Vagina (tissue), 2 donors: ENCODE measurements at regions not wholly inside any gene's neighbourhood (a gene's known extent, or its start where the extent isn't known, plus 50 kb on each side); places are given as distances from the start of the nearest gene placed in this dataset.

Experiments used
- DNase-seq, 2 donors: peaks; one replicate each; pipeline ENCODE4 v3.0.0-alpha.2; 2017; ENCODE audit errors: extremely low spot score in 2 of 2
- H3K27ac ChIP-seq: fragments of 200-600 bp; sonication (generic); one replicate; pipeline ENCODE4 v1.5.1; 2019
- H3K27me3 ChIP-seq: fragments of 200-600 bp; sonication (generic); one replicate; pipeline ENCODE4 v1.5.1; 2019
- H3K36me3 ChIP-seq, 2 donors: fragments of 200-600 bp; sonication (generic); one replicate each; pipeline ENCODE4 v1.5.1; 2017 to 2019
- H3K4me1 ChIP-seq: fragments of 200-600 bp; sonication (generic); one replicate; pipeline ENCODE4 v1.5.1; 2019
- H3K4me3 ChIP-seq, 2 donors: fragments of 200-600 bp; sonication (generic); 1 replicate in 1 of 2; 2 replicates in 1 of 2; pipeline ENCODE4 v1.5.1; 2016 to 2019
- H3K9me3 ChIP-seq: fragments of 200-600 bp; sonication (generic); one replicate; pipeline ENCODE4 v1.5.1; 2019
- POLR2A ChIP-seq, 2 donors: fragments of 450-650 bp; IDR thresholded peaks; one replicate each; pipeline ENCODE4 v1.6.1; 2017; ENCODE audit warnings: antibody characterized with exemption in 2 of 2, mild to moderate bottlenecking in 2 of 2, moderate library complexity in 2 of 2
- POLR2AphosphoS5 ChIP-seq, 2 donors: sonication (generic); formaldehyde crosslinking; IDR thresholded peaks; one replicate each; pipeline ENCODE4 v1.9.0; 2017; ENCODE audit warnings: antibody characterized with exemption in 2 of 2, mild to moderate bottlenecking in 2 of 2, low read depth in 1 of 2; ENCODE audit not compliant: insufficient read depth in 1 of 2
- intact Hi-C: fragments of 100-400 bp; cut with DNase I; formaldehyde crosslinking; loops from one replicate; pipeline ENCODE4 v1.15.1; 2023
- TF ChIP-seq, protein P1 (sequence below), 3 experiments: fragments of 450-650 bp in 2 of 3; fragments of 200-600 bp in 1 of 3; sonication (generic) in 1 of 3; IDR thresholded peaks; one replicate each; pipeline ENCODE4 v1.5.1; 2017 to 2019; ENCODE audit warnings: antibody characterized with exemption in 3 of 3, mild to moderate bottlenecking in 2 of 3, moderate library complexity in 2 of 3

- no peaks in the 10 kb centered on the region for H3K4me1 ChIP-seq
- TF ChIP-seq POLR2A (IDR thresholded peaks at IDR 0.05) (no peak), POLR2AphosphoS5 (IDR thresholded peaks at IDR 0.05; ENCODE audit: insufficient read depth in 1 of 2, low read depth in 1 of 2) (no peak)
- TF ChIP-seq, protein P1, sequence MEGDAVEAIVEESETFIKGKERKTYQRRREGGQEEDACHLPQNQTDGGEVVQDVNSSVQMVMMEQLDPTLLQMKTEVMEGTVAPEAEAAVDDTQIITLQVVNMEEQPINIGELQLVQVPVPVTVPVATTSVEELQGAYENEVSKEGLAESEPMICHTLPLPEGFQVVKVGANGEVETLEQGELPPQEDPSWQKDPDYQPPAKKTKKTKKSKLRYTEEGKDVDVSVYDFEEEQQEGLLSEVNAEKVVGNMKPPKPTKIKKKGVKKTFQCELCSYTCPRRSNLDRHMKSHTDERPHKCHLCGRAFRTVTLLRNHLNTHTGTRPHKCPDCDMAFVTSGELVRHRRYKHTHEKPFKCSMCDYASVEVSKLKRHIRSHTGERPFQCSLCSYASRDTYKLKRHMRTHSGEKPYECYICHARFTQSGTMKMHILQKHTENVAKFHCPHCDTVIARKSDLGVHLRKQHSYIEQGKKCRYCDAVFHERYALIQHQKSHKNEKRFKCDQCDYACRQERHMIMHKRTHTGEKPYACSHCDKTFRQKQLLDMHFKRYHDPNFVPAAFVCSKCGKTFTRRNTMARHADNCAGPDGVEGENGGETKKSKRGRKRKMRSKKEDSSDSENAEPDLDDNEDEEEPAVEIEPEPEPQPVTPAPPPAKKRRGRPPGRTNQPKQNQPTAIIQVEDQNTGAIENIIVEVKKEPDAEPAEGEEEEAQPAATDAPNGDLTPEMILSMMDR (IDR thresholded peaks at IDR 0.05) = no peak
- H3K36me3 ChIP-seq = no peaks in the 10 kb centered on the region
- H3K27ac ChIP-seq = no peak overlapping the region
- no peaks in the 10 kb centered on the region for H3K27me3 ChIP-seq
- H3K9me3 ChIP-seq = no peaks in the 10 kb centered on the region
- H3K4me3 ChIP-seq = no peak overlapping the region
- intact Hi-C loops = no loop called here
- no peak for DNase-seq
Measured at GRCh38 chr7:136174477-136175125, 197.4 kb upstream of the MTPN start.

- Histone ChIP-seq H3K9me3 (no peaks in the 10 kb centered on the region), H3K27me3 (no peaks in the 10 kb centered on the region), H3K27ac (no peak overlapping the region), H3K4me1 (no peaks in the 10 kb centered on the region), H3K36me3 (no peaks in the 10 kb centered on the region), H3K4me3 (no peak overlapping the region)
- TF ChIP-seq POLR2AphosphoS5 (IDR thresholded peaks at IDR 0.05; ENCODE audit: insufficient read depth in 1 of 2, low read depth in 1 of 2) = no peak
- TF ChIP-seq POLR2A (IDR thresholded peaks at IDR 0.05) = no peak
- TF ChIP-seq, protein P1 (IDR thresholded peaks at IDR 0.05) = no peak
- no peak for DNase-seq
- intact Hi-C loops = no loop called here
Measured at GRCh38 chr7:136173874-136174273, 196.7 kb upstream of the MTPN start.

DNA sequence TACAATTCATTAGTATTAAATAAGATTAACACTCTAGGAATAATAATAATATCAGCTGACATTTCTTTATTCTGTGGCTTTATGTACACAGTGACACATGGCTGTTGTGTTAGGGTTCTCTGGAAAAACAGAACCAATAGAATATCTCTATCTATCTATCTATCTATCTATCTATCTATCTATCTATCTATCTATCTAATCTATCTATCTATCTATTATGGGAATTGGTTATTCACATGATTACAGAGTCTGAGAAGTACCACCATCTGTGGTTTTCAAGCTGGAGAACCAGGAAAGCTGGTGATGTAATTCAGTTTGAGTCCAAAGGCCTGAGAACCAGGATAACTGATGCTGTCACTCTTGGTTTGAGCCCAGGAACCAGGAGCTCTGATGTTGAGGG, 194.1 kb upstream of the MTPN start:
- H3K27me3 ChIP-seq = no peaks in the 10 kb centered on the region
- H3K27ac ChIP-seq = no peak overlapping the region
- no peaks in the 10 kb centered on the region for H3K36me3 ChIP-seq
- no peak overlapping the region for H3K4me3 ChIP-seq
- no peaks in the 10 kb centered on the region for H3K9me3 ChIP-seq
- no peak for DNase-seq
- intact Hi-C loops = no loop called here
- TF ChIP-seq POLR2AphosphoS5 (IDR thresholded peaks at IDR 0.05; ENCODE audit: insufficient read depth in 1 of 2, low read depth in 1 of 2) (no peak), POLR2A (IDR thresholded peaks at IDR 0.05) (no peak)
- TF ChIP-seq, protein P1 (IDR thresholded peaks at IDR 0.05) = no peak
- H3K4me1 ChIP-seq = no peaks in the 10 kb centered on the region

DNA sequence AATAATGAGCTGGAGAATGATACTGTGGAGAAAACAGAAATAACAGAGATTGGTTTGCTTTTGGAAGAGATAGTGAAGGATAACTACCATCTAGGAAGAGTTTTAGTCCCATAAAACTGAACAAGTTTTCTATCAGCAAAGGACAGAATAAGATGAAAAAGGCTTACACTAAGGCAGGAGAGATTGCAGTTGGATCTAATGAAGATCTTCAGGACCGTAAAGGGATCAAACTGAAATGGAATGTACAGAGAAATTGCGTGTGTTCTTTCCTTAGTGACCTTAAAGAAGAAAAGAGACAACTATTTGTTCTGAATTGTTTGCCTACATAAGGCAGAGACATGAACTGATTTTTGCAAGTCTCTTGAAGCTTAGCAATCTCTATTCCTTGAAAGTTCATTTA, 191.7 kb upstream of the MTPN start:
- Histone ChIP-seq H3K4me1 (no peaks in the 10 kb centered on the region), H3K27me3 (no peaks in the 10 kb centered on the region), H3K4me3 (no peak overlapping the region), H3K36me3 (no peaks in the 10 kb centered on the region), H3K27ac (no peak overlapping the region), H3K9me3 (no peaks in the 10 kb centered on the region)
- intact Hi-C loops = no loop called here
- DNase-seq = no peak
- TF ChIP-seq POLR2AphosphoS5 (IDR thresholded peaks at IDR 0.05; ENCODE audit: insufficient read depth in 1 of 2, low read depth in 1 of 2) = no peak
- TF ChIP-seq, protein P1 (IDR thresholded peaks at IDR 0.05) = no peak
- TF ChIP-seq POLR2A (IDR thresholded peaks at IDR 0.05) = no peak

- Histone ChIP-seq H3K36me3 (no peaks in the 10 kb centered on the region), H3K9me3 (no peaks in the 10 kb centered on the region), H3K4me3 (no peak overlapping the region), H3K27me3 (no peaks in the 10 kb centered on the region), H3K4me1 (no peaks in the 10 kb centered on the region), H3K27ac (no peak overlapping the region)
- intact Hi-C loops = no loop called here
- no peak for DNase-seq
- TF ChIP-seq, protein P1 (IDR thresholded peaks at IDR 0.05) = no peak
- no peak for TF ChIP-seq POLR2AphosphoS5 (IDR thresholded peaks at IDR 0.05; ENCODE audit: insufficient read depth in 1 of 2, low read depth in 1 of 2)
- no peak for TF ChIP-seq POLR2A (IDR thresholded peaks at IDR 0.05)
Measured at GRCh38 chr7:136167991-136168390, 190.8 kb upstream of the MTPN start.
